HG02885 (cell line): ENCODE measurements at regions not wholly inside any gene's neighbourhood (a gene's known extent, or its start where the extent isn't known, plus 50 kb on each side); places are given as distances from the start of the nearest gene placed in this dataset.

Experiments
- ATAC-seq: cut with Tn5 transposase; IDR thresholded peaks from one replicate; pipeline ENCODE4 v1.9.1; 2021; ENCODE audit warnings: mild to moderate bottlenecking; ENCODE audit not compliant: unreplicated experiment, poor library complexity

DNA sequence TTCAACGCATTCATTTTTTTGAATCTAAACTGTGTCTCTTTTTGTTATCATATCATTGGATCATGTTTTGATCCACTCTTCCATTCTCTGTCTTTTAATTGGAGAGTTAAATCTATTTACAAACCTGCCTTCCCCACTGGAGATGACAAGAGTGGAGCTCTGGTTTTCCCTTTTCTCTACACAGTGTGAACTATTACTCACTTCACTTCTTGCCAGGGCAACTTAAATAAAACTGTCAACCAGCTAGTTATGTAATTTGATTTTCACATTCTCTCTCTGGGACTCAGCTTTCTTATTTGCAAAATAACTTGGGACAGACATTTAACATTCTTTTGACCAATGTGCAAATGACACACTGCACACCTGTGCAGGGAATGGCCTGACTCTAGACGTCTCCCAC is 230.8 kb upstream of the CST7 start:
- ATAC-seq: no peak

DNA sequence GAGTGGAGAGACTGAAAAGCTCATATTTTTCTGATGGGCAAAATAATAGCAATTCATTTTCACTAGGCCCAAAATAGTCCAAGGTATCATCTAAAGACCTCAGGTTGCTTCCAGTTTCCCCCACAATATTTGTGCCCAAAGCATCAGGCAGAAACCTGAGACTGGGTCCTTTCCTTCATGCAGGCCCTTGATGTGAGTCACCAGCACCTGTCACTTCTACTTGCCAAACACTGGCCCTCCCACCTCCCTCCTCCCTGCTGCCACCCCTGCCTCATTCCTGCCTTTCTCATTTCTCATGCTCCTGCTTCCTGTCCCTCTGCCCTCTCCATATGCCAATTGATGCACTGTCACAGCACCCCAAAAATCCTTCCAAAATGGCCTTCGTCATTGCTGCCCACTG is 230.4 kb upstream of the CST7 start:
- no peak for ATAC-seq

DNA sequence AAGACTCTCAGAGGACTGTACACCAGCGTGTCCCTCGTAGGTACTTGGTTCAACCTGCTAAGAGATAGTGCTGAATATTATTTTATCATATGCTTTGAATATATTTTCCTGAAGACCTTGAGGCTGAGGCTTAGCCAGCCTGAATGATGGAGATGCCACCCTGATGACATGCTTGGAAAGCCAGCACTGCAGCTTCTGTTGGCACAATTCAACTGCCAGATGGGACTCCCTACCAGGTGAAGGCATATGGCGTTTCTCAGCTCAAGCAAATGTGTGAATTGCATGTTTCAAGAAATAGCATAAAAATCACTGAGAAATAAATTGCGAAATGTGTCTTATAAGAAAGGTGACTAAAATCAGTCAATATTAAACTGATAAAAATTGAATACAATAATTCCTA is 228.1 kb upstream of the CST7 start:
- ATAC-seq: no peak

DNA sequence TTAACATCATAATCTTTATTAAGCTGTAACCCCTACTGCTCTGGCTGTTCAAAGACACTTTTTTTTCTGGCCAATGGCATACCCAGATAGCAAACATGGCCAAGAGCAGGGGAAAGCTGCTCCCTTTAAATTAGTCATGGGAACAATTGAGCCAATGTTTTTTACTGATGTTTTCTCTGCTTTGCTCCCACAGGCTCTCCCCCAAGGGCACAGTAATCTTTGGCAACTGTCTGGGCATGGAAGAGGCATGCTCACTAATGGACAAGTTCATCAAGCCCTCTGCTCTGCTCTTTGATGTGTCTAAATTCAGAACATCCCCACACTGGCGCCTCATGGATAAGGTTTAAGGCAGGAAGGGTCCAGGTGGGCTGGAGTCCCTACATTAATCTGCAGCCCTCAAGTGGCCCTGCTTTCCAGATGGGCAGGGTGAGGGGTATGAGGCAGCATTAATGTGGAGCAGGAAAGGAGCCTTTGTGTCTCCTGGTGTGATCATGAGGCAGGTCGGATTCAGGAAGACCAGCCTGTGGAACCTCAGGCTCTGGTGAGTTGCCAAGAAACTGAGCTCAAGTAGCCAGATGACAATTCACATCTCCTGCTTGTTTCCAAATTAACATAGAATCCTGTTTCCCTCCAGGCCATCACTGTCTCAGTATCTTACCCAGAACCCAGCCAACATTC is 227.0 kb upstream of the CST7 start:
- no peak for ATAC-seq

DNA sequence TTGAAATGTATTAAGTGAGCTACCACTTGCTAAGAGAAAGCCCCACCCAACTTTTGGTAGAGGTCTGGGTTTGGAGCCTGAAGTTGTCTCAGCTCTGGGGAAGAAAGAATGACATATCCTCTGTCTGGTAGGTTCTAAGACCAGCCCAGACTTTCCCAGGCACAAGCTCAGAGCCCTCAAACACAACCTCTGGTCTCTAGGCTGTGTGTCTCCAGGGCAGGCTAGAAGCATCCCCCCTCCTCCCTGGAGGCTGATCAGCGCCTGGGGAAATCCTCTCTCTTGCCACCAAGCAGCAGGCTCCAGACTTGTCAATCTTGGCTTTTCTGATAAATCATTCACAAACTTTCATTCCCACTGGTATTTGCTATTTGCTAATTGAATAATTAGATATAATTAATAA is 226.5 kb upstream of the CST7 start:
- no peak for ATAC-seq

DNA sequence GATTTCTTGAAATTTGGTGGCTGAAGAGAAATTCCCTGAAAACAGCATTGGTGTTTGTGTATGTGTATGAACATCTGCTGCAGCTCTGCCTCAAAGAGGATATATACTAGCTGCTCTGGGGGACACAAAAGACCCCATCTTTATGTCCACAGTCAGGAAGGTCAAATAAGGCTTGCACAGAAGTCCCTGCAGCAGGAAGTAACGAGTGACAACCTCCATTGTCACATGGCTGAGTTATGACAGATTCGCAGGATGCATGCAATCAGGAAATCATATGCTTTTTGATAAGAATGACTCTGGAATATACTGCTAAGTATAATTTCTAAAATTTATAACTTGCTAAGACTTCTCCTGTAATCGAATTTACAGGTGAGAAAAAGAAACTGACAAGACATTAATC is 225.9 kb upstream of the CST7 start:
- ATAC-seq: no peak

DNA sequence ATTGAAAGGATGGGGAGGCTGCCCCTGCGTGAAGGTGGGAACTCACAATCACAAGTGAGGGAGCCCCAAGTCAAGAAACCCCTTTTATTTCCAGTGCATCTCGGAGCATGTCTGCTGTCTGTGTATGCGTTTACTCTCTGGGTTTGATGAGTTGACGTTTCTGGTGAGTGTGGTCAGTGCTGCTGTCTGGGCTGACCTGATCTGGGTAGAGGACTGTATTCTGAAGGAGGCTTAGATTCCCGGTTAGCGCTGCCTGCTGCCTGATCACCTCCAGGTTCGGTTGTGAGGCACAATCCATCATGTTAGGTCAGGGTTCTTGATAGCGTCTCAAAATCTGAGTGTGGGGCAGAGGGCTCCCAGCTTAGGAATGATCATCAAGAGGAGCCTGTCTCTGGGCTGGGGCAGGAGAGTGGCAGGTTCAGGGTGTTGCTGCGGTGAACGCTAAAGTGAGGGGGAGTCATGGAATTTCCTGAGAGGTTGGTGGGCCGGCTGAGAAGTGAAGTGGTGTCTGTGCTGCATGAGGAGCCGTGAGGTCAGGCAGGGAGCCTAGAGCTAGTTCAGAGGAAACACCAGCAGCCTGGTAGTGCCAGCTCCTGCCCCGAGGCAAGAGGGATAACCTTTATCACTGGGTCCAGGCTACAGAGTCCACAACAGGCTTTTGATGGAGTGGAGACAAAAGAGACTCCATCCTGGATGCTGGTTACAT is 225.3 kb upstream of the CST7 start:
- no peak for ATAC-seq

DNA sequence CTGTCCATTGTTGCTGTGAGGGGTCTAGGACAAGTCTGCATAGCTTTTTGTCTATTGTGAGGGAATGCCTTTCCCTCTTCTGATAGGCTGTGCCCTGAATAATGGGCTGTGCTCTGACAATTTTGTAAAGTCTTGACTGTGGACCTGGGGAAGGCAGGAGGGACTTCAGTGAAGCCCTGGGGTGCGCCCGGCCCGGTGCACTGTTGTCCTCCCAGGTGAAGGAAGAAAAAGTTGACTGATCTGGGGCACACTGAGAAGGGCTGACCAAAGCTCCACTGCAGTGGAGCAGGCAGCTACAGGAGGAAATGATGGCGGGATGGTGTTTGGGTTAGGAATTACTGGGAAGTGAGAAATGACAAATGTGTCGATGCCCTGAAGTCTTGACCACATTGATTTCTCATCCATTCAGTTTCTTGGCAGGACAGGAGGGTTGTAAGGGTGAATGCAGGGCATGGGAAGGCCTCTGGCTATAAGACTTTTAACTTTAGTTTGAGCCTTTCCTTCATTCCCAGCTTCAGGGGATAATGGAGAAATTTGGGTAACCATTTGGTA is 224.0 kb upstream of the CST7 start:
- no peak for ATAC-seq

DNA sequence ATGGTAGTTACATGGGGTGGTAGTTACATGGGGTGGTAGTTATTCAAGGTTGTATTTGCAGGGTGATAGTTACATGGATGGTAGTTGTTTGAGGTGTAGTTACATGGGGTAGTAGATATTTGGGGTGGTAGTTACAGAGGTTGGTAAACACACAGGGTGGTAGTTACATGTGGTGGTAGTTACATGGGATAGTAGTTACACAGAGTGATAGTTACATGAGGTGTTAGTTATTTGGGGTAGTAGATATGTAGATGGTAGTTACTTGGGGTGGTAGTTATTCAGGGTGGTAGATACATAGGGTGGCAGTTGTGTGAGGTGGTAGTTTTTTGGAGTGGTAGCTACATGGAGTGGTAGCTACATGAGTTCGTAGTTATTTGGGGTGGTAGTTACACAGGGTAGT is 221.3 kb upstream of the CST7 start:
- ATAC-seq: no peak

DNA sequence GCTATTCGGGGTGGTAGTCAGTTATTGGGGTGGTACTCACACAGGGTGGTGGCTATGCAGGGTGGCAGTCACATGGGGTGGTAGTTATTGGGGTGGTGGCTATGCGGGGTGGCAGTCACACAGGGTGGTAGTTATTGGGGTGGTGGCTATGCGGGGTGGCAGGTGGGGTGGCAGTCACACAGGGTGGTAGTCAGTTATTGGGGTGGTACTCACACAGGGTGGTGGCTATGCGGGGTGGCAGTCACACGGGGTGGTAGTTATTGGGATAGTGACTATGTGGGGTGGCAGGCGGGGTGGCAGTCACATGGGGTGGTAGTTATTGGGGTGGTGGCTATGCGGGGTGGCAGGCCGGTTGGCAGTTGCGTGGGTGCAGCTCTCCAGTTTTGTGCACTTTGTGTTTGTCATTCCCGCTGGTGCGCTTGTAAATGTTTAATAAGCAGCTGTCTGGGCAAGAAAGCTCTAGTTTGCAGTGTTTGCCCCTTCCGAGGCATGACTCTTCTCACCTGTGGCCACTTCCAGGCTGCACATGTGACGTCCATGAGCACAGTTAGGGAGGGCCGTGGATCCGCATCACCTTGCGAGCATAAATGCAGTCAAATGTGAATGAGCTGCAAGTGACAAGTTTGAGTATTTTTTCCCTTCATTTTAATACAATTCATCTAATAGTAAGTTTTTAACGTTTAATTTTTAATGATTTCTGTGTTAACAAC is 219.0 kb upstream of the CST7 start:
- ATAC-seq: no peak

DNA sequence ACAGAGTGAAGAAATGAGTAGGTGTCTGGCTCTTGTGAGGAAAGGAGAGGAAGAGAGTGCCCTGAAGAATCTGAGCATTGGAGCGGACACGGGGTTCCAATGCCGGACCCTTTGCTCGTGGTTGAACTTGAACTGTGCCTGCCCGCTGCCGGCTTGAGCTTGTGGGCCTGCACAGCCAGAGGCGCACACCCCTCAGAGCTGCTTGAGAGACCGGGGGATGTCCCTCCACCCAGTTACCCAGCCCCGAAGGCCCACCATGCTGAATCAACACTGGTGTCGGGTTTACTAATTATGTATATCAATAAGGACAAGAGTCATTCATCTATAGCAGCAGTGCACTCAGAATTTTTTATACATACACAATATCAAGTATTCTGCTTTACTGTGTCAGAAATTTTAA is 218.3 kb upstream of the CST7 start:
- no peak for ATAC-seq

DNA sequence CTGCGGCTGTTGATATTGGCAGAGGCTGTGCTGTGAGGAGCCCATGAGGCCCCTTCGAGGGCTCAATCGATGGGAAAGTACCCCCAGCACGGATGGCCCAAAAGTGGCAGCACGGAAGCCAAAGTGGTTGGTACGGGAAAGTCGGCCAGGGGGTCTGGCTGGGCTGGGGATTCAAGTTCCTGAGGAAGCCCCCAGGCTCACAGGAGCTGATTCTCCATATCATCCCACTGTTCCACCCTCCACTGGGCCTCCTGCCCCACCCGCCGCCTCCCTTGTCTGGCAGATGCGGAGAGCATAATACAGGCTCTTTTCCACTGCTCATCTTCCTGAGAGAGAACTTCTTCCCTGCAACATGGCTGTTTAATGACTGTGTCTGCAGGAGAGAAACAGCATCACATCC is 217.8 kb upstream of the CST7 start:
- ATAC-seq: no peak

DNA sequence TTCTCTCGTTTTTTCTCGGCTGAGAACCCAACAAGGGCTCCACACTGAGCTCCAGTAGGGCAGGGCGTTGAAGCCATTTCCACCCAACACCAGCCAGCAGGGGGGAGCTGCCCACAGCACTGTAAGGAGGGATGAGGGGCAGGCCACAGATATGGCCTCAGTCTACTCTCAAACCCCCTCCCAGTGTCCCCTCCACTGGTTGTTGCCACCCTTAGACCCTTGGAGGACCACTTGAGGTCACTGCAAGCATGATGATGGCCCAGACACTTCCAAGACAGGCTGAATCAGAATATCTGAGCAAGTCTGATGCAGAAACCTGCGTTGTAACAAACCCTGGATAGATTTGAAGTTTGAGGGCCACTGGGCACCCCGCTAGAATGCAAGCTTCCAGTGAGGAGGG is 217.0 kb upstream of the CST7 start:
- ATAC-seq: no peak

DNA sequence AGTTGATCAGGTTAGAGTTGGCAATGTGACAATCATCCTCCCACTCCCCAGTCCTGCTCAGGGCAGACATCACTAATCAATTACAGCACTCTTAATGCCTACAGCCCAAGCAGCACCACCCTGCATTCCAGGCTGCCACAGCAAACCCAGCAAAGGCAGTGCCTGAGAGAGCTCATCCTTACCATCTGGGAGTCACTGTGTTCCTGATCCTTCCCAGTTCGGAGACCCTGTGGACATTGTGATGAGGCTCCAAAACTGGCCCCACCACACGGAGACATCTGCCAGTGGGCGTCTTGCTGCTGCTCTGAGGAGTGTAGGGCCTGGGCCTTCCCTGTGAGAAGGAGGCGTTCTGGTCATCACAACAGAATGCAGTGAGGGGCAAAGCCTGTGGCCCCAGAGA is 216.5 kb upstream of the CST7 start:
- ATAC-seq: no peak

DNA sequence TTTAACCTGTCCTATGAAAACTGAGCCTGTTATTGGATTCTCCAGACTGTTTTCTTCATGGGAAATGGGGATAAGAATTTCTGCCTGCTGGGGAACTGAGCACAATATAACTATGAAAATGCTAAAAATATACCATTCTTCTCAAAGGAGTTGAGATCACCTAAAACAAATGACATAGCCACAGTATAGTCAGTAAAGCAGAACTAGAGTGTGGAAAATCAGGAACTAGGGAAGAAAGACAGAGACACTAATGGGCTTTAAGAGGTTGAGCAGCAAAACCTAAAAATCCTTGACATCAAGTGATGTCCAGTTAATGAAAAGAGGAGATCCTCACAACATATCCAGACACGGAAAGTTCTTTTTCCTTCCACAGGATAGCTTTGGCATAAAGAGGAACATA is 215.7 kb upstream of the CST7 start:
- no peak for ATAC-seq

DNA sequence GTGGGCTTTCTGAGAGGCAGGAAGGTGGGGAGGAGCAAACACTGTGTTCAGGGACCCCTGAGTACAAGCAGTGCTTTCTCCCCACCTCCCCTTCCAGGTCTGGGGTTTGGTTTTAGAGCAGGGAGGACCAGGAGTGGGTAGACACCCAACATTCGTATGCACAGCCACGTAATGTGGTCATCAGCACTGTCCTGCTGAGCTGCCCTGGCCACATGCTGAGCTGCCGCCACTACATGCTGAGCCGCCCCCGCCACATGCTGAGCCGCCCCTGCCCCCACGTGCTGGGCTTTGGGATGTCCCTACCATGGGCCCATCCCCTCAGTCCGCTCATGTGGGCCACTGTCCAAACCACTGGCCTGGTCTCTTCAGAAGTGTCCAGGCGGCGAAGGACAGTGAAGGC is 214.9 kb upstream of the CST7 start:
- ATAC-seq: no peak

DNA sequence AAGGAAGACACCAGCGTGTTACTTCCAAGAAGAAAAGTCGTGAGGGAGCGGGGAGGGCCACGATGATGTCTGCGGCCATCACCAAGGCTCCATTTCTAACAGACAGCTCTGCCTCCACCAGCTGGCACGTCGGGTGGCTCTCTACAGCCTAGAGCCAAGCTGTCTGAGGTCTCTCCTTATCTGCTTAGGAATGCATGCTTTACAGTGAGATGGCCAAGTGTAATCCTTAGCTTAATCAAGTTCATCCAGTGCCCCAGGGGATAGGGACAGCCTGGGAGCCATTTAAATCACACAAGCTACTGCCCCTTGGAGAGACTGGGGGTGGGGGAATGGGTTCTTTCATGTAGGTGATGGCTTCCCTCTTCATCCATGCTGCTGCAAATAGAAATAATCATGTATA is 213.8 kb upstream of the CST7 start:
- no peak for ATAC-seq

DNA sequence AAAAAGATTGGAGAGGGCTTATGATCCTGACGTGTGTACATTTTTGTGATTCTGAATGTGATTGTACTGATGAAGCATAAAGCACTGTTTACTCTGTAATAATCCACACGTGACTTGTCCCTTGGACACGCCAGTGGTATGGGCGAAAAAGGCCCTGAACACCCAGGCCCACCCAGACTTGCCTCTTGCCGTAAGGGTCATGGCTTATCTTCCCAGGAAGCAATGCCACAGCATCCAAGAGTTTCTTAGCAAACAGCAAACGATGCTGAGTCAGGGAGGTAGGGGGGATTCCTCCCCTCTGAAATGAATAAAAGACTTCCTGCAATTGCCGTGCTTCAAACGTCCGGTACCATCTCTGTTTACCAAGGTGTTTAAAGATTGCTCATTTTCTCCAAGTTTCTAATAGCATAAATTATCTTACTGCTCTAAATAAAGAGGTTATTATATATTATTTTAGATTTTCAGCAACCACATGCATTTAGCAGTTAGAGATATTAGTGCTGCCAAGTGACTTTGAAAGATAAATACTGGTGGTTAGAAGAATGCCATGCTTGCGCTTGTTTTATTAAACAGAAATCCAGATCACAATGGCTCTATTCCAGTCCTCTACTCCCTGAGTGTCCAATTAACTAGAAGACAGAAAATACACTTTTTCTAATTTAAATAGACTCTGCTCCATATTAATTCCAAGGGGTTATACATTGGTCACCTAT is 212.8 kb upstream of the CST7 start:
- ATAC-seq: no peak

DNA sequence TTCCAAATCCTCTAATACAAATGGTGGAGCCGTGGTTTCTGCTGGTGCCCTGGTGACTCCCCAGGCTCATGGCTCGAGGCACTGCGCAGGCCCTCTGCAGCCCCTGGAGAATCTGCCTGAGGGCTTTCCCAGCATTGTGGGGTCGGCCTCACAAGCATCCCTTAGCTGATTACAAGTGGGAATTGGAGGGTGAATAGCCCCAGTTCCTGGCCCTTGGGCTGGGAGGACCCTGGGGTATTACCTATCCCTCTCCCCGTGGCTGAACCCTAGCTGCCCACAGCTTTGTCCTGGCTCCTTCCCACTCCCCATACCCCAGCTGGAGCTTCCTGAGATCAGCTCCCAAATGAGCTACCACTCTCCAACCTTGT is 212.2 kb upstream of the CST7 start:
- no peak for ATAC-seq

DNA sequence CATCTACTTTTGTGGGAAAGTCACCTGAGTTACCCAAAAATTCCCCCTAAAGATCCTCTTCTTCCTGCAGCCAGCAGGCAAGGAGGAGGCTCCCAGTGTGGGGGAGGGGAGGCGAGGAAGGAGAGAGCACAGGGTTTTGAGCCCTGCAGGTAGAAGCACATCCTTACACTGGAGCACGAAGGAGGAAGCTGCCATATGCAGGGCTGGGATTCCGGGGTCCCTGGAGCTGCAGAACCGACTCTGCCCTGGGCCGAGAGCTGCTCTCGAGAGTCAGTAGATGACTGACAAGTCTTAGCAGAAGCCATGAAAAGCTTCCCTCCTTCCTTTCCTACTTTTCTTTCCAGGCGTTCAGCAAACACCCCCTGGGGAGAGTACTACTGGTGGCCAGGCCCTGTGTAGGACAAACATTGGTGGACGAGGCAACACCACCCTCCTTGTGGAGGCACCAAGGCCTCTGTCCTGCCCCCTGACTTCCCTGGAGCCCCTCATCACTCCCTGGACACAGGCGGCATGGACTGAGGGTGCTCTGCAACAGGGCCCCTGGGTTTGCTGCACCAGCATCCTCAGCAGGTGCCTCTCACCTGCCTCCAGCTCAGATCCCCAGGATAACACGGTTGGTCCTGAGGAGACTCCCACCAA is 211.7 kb upstream of the CST7 start:
- no peak for ATAC-seq
